ENCODE measurements at regions not wholly inside any gene's neighbourhood (a gene's known extent, or its start where the extent isn't known, plus 50 kb on each side); places are given as distances from the start of the nearest gene placed in this dataset.
A peak's percentile ranks its signal among the peaks of the same experiment; 100 is the strongest.

DNA sequence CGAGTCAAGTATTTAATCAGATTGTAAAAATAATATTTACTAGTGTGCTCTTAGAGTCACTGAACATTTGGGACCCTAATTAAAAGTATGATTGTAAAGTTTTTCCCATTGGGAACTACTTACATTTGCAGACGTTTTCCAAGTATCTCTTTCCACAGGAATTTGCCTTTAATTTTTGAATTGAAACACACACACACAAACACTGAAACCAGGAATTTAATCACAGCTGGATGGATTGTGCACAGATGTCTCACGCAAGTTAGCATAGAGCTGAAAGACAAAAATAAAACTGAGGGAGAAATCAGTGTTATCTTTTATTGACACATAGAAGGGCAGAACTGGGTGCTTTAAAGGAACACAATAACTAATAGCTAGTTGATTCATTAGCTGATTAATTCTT is 230.7 kb downstream of the RND3 start:
- Histone ChIP-seq H3K79me2 (ENCODE audit: control insufficient read depth, insufficient read depth, low read length) (no peaks in the 10 kb centered on the region), H3K36me3 (ENCODE audit: control insufficient read depth in 2 of 2, extremely low read depth in 1 of 2, insufficient read depth in 2 of 2, low read length in 2 of 2) (no peaks in the 10 kb centered on the region), H3K4me1 (ENCODE audit: control insufficient read depth, extremely low read depth, insufficient read depth, low read length) (no peaks in the 10 kb centered on the region), H3K4me2 (ENCODE audit: insufficient read depth, low read length) (no peak overlapping the region), H3K9me3 (replicated peaks; ENCODE audit: control insufficient read depth, insufficient read depth, low read length) (no peaks in the 10 kb centered on the region), H2AFZ (ENCODE audit: low read depth, low read length) (no peak overlapping the region), H3K4me3 (replicated peaks in 1 of 3; ENCODE audit: insufficient read depth in 1 of 3, low read depth in 1 of 3, low read length in 3 of 3) (no peak overlapping the region), H3K27ac (ENCODE audit: insufficient read depth, low read depth, low read length) (no peak overlapping the region), H3K9me1 (replicated peaks; ENCODE audit: control insufficient read depth, extremely low read depth, insufficient read depth, low read length) (no peaks in the 10 kb centered on the region), H4K20me1 (replicated peaks; ENCODE audit: control insufficient read depth, extremely low read depth, insufficient read depth, low read length) (no peaks in the 10 kb centered on the region), H3K9ac (replicated peaks; ENCODE audit: extremely low read depth, insufficient read depth, low read length) (no peak overlapping the region), H3K27me3 (ENCODE audit: control insufficient read depth in 2 of 2, insufficient read depth in 2 of 2, low read length in 2 of 2) (no peaks in the 10 kb centered on the region)
- ChIA-PET CTCF (no interaction called here), POLR2A (interaction anchor here (0.6 kb wide), 1 partner anchor 17 kb away, joined by 8 read pairs; no protein-coding TSS in a partner anchor)
- intact Hi-C loops (cut with micrococcal nuclease) = no loop called here
- dilution Hi-C loops (cut with MboI; ENCODE audit: extremely low pct_ligation_motif_present, low sequenced_read_pairs) = no loop called here
- BruUV-seq (replicated peaks) = no TSS peak
- TF ChIP-seq, protein P1, sequence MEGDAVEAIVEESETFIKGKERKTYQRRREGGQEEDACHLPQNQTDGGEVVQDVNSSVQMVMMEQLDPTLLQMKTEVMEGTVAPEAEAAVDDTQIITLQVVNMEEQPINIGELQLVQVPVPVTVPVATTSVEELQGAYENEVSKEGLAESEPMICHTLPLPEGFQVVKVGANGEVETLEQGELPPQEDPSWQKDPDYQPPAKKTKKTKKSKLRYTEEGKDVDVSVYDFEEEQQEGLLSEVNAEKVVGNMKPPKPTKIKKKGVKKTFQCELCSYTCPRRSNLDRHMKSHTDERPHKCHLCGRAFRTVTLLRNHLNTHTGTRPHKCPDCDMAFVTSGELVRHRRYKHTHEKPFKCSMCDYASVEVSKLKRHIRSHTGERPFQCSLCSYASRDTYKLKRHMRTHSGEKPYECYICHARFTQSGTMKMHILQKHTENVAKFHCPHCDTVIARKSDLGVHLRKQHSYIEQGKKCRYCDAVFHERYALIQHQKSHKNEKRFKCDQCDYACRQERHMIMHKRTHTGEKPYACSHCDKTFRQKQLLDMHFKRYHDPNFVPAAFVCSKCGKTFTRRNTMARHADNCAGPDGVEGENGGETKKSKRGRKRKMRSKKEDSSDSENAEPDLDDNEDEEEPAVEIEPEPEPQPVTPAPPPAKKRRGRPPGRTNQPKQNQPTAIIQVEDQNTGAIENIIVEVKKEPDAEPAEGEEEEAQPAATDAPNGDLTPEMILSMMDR (IDR thresholded peaks at IDR 0.05; ENCODE audit: extremely low read depth in 1 of 2, insufficient read depth in 1 of 2, low read depth in 1 of 2, low read length in 2 of 2) = no peak
- TF ChIP-seq, protein P2, sequence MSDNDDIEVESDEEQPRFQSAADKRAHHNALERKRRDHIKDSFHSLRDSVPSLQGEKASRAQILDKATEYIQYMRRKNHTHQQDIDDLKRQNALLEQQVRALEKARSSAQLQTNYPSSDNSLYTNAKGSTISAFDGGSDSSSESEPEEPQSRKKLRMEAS (IDR thresholded peaks at IDR 0.05; ENCODE audit: insufficient read depth, insufficient read length) = no peak
- no peak for DNase-seq (ENCODE audit: low read depth, low spot score)
- FAIRE-seq = no peak

DNA sequence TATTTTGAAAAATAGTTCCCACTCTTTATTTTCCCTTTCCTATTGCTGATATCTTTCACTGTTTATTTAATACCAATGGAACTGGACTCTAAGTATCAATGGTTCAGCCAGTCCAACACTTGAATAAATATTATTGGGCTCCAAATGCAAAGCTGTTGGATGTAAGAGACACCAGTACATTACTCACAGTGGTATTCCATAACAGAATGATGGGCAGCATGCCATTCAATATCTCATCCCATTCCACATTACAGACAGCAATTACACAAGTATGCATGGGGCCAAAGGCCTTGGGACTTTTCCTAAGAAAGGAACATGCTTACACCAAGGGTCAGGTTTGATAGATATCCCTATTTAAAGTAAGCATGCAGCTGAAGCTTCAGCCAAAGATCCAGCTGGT is 231.9 kb downstream of the RND3 start:
- no peak overlapping the region for H3K9ac ChIP-seq (replicated peaks; ENCODE audit: extremely low read depth, insufficient read depth, low read length)
- dilution Hi-C loops (cut with MboI; ENCODE audit: extremely low pct_ligation_motif_present, low sequenced_read_pairs) = no loop called here
- TF ChIP-seq EZH2 (IDR thresholded peaks at IDR 0.05; ENCODE audit: borderline replicate concordance, low read depth, low read length, severe bottlenecking) (no peak), POLR2AphosphoS5 (IDR thresholded peaks at IDR 0.05; ENCODE audit: insufficient read depth, low read depth, low read length) (no peak), FOS (IDR thresholded peaks at IDR 0.05; ENCODE audit: borderline replicate concordance, insufficient read depth, low read length) (no peak), GATA2 (IDR thresholded peaks at IDR 0.05; ENCODE audit: insufficient read depth, insufficient read length, low read depth, low read length) (no peak), MYC (IDR thresholded peaks at IDR 0.05; ENCODE audit: low read depth, low read length) (no peak), JUN (IDR thresholded peaks at IDR 0.05; ENCODE audit: borderline replicate concordance, insufficient read depth, insufficient read length, low read depth) (no peak), POLR2A (IDR thresholded peaks at IDR 0.05; ENCODE audit: low read depth, low read length) (no peak)
- TF ChIP-seq, protein P1 (IDR thresholded peaks at IDR 0.05; ENCODE audit: extremely low read depth in 1 of 2, insufficient read depth in 1 of 2, low read depth in 1 of 2, low read length in 2 of 2) = no peak
- TF ChIP-seq, protein P2 (IDR thresholded peaks at IDR 0.05; ENCODE audit: insufficient read depth, insufficient read length) = no peak
- intact Hi-C loops (cut with micrococcal nuclease) = no loop called here
- H3K36me3 ChIP-seq (ENCODE audit: control insufficient read depth in 2 of 2, extremely low read depth in 1 of 2, insufficient read depth in 2 of 2, low read length in 2 of 2) = no peaks in the 10 kb centered on the region
- CTCF ChIA-PET = no interaction called here
- H4K20me1 ChIP-seq (replicated peaks; ENCODE audit: control insufficient read depth, extremely low read depth, insufficient read depth, low read length) = no peaks in the 10 kb centered on the region
- no peak overlapping the region for H3K4me3 ChIP-seq (replicated peaks in 1 of 3; ENCODE audit: insufficient read depth in 1 of 3, low read depth in 1 of 3, low read length in 3 of 3)
- no peak for FAIRE-seq
- H3K9me3 ChIP-seq (replicated peaks; ENCODE audit: control insufficient read depth, insufficient read depth, low read length) = no peaks in the 10 kb centered on the region
- H3K27me3 ChIP-seq (ENCODE audit: control insufficient read depth in 2 of 2, insufficient read depth in 2 of 2, low read length in 2 of 2) = no peaks in the 10 kb centered on the region
- H3K4me2 ChIP-seq (ENCODE audit: insufficient read depth, low read length) = no peak overlapping the region
- H3K4me1 ChIP-seq (ENCODE audit: control insufficient read depth, extremely low read depth, insufficient read depth, low read length) = no peaks in the 10 kb centered on the region
- H2AFZ ChIP-seq (ENCODE audit: low read depth, low read length) = no peak overlapping the region
- no TSS peak for BruUV-seq (replicated peaks)
- no peaks in the 10 kb centered on the region for H3K79me2 ChIP-seq (ENCODE audit: control insufficient read depth, insufficient read depth, low read length)
- H3K27ac ChIP-seq (ENCODE audit: insufficient read depth, low read depth, low read length) = no peak overlapping the region
- POLR2A ChIA-PET = no interaction called here
- DNase-seq (ENCODE audit: low read depth, low spot score) = peak; percentile 49
- no peaks in the 10 kb centered on the region for H3K9me1 ChIP-seq (replicated peaks; ENCODE audit: control insufficient read depth, extremely low read depth, insufficient read depth, low read length)
